Esophagus squamous epithelium (tissue), 4 donors: ENCODE measurements at regions not wholly inside any gene's neighbourhood (a gene's known extent, or its start where the extent isn't known, plus 50 kb on each side); places are given as distances from the start of the nearest gene placed in this dataset.

Experiments
- POLR2A ChIP-seq, 4 donors: fragments of 450-650 bp; IDR thresholded peaks; one replicate each; pipeline ENCODE4 v1.6.1; 2017; ENCODE audit warnings: antibody characterized with exemption in 4 of 4, mild to moderate bottlenecking in 4 of 4, moderate library complexity in 3 of 4
- TF ChIP-seq, protein P1 (sequence below), 6 experiments: fragments of 450-650 bp in 4 of 6; fragments of 200-600 bp in 2 of 6; sonication (generic) in 2 of 6; IDR thresholded peaks; one replicate each; pipeline ENCODE4 v1.5.1; 2016 to 2019; ENCODE audit warnings: antibody characterized with exemption in 6 of 6, mild to moderate bottlenecking in 4 of 6, moderate library complexity in 4 of 6

DNA sequence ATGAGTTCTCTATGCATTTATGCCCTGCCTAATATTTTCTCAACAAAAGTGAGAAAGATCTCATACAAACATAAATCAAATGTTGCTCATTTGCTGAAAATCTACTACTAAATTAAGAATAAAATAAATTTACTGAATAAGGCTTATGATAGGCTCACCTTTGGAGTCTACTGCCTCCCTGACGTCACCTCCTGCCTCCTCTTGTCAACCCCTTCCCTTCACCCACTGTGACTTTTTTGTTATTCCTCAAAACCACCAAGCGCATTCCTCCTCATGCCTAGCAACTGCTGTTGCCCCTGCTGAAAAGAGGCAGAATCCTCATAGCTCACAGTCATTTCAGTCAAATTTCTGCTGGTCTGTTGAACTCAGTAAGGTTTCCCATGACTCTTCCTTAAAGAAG, 2422.2 kb downstream of the TP53TG3F start:
- TF ChIP-seq POLR2A (IDR thresholded peaks at IDR 0.05): no peak
- TF ChIP-seq, protein P1, sequence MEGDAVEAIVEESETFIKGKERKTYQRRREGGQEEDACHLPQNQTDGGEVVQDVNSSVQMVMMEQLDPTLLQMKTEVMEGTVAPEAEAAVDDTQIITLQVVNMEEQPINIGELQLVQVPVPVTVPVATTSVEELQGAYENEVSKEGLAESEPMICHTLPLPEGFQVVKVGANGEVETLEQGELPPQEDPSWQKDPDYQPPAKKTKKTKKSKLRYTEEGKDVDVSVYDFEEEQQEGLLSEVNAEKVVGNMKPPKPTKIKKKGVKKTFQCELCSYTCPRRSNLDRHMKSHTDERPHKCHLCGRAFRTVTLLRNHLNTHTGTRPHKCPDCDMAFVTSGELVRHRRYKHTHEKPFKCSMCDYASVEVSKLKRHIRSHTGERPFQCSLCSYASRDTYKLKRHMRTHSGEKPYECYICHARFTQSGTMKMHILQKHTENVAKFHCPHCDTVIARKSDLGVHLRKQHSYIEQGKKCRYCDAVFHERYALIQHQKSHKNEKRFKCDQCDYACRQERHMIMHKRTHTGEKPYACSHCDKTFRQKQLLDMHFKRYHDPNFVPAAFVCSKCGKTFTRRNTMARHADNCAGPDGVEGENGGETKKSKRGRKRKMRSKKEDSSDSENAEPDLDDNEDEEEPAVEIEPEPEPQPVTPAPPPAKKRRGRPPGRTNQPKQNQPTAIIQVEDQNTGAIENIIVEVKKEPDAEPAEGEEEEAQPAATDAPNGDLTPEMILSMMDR (IDR thresholded peaks at IDR 0.05): no peak
